GM18519 (cell line): ENCODE measurements at regions not wholly inside any gene's neighbourhood (a gene's known extent, or its start where the extent isn't known, plus 50 kb on each side); places are given as distances from the start of the nearest gene placed in this dataset.

Experiments
- ATAC-seq: cut with Tn5 transposase; IDR thresholded peaks from one replicate; pipeline ENCODE4 v1.9.1; 2021; ENCODE audit warnings: mild to moderate bottlenecking, moderate library complexity; ENCODE audit not compliant: unreplicated experiment, low FRiP score

DNA sequence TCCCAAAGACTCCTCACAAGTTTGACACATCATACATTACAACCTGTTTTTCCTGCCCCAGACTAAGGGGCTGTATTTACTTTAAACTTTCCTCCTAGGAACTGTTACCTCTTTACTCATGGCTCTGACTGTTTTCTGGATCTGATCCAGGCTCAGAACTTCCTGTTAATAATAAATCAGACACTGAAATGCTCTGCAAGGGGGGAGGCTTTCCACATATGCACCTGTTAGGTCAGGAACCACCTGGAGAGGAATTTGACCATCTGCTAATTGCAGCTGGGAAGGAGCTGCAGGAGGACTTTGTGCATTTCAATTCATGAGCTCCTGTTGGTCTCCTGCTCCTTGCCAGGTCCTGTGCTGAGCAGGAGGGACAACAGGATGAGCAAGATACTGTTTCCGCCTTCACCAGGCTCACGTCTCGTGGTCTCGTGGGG is 476.9 kb upstream of the CDH5 start:
- ATAC-seq, result no peak

DNA sequence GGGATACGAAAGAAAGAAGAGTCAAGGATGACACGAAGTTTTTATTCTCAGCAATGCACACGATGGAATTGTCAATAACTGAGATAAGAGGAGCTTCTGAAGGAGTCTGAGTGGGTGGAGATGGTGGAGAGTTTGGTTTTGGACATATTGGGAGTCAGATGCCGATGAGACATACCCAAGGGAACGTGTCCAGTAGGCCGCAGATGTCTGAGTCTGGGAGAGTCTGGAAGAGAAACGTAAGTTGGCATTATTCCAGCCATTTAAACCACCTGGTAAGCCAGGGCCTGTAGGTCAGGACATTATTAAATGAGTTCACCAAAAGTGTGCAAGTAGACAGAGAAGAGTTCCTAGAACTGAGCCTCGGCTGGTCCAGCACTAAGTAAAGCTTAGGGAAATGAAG is 478.3 kb upstream of the CDH5 start:
- no peak for ATAC-seq

DNA sequence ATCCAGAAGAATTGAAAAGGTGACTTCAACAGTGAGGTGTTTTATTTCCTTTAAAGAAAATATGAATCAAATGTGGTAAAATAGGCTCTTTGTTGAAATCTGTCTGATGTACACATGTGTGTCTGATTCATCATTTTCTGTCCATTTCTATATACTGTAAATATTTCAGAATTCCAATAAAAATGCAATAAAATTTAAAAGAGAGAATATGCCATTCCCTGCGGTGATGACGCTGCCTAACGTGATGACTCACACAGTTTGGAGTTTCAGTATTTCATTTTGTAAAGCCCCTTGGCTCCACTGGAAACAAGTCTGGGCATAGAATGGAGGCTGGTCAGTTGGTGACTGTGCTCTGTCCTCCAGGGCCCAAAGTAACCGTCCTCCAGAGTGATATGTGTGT is 482.5 kb upstream of the CDH5 start:
- no peak for ATAC-seq

DNA sequence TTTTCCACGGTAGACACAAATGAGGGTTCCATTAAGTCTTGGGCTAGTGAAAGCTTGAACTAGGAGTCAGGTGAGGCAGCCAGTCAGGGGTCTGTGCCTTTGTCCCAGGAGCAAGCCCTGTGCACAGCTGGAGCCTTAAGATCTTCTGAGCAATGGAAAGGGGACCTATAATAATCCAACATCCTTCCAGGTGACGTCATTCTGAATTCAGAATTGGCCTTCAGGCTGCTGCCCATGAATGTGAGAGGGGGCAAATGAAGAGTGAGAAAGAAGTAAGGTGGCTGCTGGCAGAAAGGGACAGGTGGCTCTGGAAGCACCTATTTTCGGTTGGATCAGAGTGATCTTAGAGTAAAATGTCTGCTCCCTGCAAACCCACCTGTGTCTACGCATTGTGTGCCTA is 488.1 kb upstream of the CDH5 start:
- no peak for ATAC-seq

DNA sequence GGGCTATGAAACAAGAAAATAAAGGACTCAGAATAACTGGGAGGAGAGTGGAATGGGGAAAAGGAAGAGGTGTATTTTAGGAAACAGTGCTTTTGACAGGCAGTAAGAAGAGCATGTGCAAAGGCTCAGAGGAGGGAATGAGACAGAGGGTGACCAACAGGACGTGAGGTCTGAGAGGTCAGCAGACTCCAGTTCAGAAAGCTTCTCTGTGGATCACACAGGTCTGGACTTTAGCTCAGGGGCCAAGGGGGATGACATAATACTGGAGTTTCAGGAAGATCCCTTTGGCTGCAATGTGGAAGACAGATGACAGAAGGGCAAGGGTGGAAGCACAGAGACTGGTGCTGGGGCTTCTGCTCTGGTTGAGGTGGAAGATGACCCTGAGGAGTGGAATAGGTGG is 489.9 kb upstream of the CDH5 start:
- no peak for ATAC-seq

DNA sequence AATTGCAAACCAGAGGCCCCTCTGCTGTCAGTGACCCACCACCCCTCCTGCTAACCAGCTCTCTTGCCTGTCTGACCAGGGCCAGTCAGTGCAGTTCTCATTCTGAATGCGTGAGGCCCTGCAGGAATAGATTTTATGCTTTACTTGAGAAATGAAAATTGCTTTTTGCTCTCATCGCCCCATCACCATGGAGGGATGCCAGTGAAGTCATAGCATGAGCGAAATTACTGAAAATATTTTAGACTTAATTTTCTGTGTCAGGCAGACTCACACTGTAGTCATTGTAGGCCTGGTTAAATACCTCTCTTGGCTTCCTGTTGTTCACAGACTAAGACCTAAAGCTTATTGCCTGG is 490.5 kb upstream of the CDH5 start:
- no peak for ATAC-seq

DNA sequence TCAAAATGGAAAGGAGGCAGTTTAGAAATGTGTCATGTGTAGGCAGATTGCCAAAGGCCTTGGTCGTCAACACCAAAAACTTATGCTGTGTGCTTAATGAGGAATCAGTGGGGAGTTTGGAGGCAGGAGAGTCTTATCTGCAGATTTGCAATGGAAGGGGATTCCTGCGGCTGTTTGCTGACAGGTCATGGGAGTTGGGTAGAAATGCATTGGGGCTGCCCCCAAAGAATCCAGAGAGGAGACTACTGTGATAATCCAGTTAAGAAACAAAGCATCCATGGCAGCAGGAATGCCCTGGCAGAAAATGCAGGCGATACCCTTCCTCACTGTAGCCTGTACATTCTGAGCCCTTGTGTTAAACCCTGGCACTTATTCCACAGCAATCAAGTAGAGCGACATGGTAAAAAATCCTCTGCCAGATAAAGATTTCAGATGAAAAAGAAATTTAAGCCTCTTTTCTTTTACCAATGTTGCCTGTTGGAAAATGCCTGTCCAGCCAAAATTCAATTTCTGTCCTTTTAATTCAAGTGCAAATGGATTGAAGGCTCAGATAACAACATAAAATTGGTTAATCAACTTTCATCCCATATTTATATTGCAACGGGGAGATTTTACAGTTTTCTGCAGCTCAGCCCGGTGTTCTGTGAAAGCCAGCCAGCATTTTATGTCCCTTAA is 491.0 kb upstream of the CDH5 start:
- no peak for ATAC-seq

DNA sequence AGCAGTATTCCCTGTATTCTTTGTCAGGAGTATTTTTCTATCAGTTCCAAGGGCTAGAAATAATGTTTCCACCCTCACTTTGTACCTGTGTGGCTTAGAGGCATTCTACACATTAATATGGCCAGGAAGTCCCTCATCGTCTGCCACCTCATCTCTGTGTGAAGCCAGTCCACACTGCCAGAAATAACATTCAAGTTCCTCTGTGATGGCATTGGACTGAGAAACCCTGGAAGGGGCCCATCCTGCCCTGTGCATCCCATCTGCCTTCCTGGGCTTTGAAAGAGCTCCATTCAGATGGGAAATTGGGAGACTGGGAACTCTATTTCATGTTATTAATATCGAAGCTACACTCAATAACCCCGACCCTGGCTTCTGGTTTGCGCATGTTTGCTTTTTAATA is 497.2 kb upstream of the CDH5 start:
- ATAC-seq, result no peak

DNA sequence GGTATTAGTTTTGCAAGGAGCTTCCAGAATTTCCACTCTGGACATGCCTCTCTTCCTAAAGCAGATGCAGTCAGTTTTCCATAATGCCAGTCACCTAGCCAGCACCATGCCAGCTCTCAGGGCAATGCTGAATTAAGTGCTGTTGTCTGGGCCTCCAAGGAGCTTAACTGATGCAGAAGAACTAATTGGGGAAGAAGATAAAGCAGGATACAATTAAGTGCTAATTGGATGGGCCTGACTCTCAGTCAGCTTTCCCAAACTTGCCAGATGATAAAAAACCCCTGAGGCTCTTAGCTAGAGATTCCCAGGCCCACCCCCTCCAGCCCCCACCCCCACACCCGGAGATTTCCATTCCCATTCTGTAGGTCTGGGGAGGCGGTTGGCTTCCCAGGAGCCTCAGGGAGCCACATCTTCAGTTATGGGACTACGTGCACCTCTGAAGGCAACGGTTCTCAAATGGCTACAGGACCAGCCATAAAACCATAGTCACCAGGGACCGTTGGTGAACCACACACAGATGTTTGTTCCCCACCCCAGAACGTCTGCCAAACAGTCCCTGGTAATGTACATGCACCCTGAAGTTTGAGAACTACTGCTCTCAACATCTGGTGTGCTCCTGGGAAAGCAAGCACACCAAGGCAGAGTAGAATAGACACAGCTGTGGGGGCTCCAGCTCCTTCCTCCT is 499.1 kb upstream of the CDH5 start:
- ATAC-seq, result no peak

DNA sequence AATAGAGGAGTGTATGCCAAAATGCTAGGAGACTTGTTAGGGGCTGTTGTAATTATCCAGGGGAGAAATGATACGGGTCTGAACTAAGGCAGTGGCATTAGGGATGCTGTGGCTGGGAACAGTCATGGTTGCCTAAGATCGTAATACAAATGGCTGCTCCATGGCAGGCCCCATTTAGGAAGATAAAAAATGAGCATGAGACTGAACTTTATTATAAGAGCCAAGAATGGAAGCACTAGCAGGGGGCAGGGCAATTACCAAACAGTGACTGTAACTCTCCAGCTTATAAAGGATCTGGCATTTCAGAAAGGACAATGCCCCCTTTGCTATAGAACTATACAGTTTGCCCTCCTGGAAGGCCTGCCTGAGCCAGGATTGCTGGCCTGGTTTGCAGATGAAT is 503.3 kb upstream of the CDH5 start:
- ATAC-seq, result no peak

DNA sequence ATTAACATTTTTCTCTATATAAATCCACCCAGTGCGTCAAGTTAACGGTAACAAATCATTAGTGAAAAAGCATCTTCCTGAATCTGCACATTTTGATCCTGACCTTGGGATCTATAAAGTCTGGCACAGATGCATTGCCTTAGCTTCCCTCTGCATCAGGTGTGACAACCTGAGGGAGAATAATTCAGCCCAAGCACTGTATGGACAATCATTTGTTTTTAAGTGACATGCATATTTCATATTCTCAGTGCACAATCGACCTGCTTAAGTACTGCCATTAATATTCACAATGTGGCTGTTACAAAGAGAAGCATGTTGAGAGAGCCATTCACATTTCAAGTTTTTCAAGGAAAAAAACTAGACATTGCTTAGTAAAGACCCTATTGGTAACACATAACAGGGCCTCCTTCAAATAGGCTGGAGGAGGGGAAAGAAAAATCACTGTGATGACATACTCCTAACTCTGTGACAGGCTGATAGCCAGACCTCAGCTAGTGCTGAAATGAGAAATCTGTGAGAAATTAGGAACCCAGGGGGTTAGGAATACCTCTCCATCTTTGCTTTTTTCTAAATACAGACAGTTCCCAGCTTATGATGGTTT is 505.3 kb upstream of the CDH5 start:
- no peak for ATAC-seq

DNA sequence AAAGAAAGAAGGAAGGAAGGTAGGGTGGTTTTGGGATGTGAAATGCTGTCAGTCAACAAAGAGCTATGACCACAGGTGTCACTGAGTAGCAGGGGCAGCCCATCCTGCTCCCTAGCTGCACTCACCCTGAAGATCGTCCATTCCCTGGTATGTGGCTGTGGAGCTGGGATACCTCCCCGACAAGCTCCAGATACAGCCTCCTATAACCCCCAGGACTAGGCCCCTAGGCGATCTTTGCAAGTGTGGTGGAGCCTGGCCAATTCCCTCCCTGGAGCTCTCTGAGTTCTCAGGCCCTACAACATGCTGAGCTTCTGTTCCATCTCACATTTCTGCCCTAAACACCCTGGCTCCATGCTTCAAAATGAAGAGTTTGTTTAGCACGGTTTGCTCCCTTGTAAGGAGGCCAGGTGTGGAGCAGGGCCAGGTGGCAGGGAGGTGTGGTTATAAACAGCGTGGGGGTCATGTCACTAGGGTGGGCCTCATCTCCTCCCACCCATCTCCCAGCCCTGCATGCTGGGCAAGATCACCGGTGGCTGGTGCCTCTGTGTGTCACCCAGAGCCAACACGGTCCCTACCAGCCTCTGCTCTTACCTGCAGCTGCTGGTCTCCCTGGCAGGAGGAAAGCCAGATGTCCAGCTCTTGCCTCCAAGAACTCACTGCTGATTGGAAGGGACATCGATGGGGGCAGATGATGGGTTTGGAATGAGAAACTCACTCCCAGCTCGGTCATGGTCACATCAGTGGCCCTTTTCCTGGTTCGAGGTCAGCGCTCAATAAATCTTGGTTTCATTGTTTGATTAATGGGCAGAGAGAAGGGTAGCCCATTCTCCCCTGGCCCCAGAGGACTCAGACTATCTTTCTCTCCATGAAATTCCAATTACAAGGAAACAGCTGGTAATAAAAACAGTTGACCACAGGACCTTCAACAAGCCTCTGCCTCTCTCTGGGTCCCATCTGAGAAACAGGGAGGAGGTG is 511.0 kb upstream of the CDH5 start:
- ATAC-seq, result no peak

DNA sequence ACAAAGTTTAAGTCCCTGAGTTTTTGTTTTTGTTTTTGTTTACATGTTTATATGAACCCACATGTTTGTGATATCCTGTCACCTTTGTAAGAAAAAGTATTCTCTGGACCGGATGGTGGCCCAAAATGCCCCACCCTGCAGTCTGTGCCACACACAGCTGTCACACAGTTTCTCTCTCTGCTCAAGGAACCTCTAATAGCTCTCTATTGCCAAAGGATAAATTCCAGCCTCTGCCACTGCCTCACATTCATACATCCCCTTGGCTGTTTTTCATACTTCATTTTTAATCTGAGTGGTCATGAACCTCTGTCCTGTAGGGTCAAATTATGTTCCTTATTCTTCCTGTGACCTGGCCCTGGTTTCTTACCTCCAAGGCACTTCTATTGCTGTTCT is 520.3 kb upstream of the CDH5 start:
- ATAC-seq, result no peak

DNA sequence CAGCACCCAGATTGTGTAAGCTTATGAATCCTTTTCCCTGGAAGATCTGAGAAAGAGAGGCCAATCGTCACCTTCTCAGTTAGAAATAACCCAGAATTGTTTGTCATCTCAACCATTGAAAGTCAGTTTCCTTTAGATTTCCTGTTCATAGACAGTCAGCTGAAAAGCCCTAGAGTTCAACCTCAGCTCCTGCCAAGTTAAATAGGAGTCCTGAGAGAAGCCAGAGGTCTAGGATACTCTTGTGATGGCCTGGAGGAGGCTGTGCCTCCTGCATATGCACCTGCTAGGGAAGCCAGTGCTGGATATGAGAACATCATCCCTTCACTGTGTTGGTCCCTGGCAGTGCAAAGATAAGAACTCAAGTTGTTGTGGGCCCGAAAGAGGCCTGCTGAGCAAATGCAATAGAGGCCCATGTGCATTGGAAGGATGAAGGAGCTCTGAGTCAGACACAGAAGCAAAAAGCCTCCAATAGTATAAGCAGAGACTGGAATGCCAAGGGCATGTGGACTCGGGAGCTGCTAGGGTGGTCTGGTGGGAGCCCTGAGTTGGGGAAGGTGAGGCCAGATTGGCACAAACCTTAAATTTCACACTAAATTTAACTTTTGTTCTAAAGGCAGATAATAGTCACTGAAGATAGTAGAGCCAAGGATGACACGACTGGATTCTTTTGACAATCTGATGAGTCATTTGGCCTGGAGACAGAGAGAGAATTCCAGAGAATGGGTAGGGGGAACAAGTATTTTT is 520.9 kb upstream of the CDH5 start:
- ATAC-seq, result no peak

DNA sequence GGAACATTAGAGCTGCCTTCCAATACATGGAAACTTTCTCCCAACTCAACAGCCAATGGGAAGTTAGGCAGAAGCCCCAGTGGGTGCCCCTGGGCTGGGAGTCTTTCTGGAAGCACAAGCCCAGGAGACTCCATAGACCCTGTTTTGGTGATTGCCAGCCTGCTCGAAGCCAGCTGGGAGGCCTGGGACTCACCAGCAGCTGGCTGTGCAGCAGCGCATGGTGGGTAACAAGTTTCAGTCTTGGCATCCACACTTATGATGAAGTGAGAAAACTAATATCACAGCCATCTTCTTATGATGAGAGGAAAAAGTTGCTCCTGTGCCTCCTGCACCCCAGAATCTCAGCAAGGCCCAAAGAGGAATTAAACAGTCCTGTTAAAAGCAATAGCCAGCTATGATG is 522.5 kb upstream of the CDH5 start:
- no peak for ATAC-seq

DNA sequence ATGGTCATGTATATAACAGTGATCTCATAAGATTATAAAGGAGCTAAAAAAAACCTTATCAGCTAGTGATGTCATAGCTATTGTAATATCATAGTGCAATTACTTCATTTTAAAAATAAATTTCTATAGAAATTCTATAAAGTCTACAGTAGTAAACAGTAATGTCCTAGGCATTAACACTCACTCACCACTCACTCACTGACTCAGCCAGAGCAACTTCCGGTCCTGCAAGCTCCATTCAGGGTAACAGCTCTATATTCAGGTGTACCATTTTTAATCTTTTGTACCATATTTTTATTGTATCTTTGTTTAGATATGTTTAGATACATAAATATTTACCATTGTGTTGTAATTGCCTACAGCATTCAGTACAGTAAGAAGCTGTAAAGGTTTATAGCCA is 524.4 kb upstream of the CDH5 start:
- no peak for ATAC-seq

DNA sequence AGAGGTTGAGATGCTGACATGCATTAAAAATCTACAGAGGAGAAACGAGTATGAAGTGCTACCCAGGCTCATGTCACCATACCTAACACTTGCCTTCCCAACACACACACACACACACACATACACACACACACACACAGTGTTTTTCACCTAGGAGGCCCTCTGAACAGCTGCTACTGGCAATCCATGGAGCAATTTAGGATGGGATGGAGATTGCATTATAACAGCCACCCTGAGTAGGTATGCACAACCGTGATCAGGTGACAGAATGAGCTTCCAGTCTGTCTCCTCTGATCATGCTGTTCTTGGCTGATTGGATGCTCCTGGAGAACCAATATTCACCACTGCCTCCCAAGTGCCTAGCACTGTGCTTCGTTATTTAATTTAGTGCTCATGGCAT is 528.5 kb upstream of the CDH5 start:
- no peak for ATAC-seq

DNA sequence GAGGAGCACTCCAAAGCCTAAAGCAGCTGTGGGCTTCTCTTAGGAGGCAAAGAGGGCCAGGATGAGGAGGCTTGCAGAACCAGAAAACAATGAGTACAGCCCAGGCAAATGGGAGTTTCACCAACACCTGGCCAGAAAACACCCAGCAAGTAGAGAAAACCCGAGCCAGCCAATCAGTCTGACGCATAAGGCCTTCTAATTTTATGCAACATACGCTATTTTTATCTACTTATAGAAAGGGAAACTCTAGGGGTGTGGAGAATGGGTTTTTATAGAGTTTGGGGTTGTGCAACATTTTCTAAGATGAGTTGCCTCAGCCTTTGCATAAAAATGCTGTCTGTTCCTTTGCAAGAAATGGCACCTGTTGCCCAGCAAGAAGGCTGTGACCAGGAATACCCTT is 529.0 kb upstream of the CDH5 start:
- ATAC-seq, result no peak

DNA sequence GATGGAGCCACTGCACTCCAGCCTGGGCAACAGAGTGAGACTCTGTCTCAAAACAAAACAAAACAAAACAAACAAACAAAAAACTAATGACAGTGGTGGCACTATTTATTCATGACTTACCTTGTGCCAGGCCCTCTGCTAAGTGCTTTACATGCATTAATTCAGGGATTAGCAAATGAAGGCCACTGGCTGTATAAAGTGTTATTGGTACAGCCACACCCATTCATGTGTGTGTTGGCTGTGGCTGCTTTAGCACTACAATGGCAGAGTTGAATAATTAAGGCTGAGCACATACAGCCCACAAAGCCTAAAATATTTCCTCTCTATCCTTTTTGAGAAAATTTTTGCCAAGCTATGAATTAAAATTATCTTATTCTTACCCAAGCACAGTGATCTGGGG is 531.8 kb upstream of the CDH5 start:
- no peak for ATAC-seq

DNA sequence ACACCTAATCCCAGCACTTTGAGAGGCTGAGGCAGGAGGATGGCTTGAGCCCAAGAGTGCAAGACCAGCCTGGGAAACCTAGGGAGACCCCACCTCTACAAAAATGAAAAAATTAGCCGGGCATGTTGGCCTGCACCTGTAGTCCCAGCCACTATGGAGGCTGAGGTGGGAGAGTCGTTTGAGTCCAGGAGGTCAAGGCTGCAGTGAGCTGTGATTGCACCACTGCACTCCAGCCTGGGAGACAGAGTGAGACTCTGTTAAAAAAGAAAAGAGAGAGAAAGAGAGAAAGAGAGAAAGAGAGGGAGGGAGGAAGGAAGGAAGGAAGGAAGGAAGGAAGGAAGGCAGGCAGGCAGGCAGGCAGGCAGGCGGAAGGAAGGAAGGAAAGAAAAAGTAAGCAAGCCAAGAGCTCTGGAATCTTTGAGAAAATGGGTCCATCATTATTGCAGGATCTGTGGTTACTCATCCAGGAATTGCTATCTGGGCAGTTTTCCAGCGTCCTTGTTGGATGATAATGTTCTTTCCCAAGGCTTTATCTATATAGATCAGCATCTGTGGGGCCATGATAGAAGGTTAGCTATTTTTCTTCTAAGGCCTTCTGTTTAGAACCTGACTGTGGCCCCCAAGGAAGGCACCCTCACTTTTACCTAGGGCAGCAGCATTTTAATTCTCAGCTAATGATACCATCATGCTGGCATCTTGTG is 533.2 kb upstream of the CDH5 start:
- ATAC-seq, result no peak
